A673 (cell line): ENCODE measurements at regions not wholly inside any gene's neighbourhood (a gene's known extent, or its start where the extent isn't known, plus 50 kb on each side); places are given as distances from the start of the nearest gene placed in this dataset.

ENCODE experiments used
- BruUV-seq: library from RNA; stranded (reverse); fragments of 400-500 nt; replicated peaks from 2 replicates; lab custom pipeline; 2021; lab: Mats Ljungman, UMichigan
- CTCF ChIA-PET: fragments of 300-600 bp; sonication (Branson Sonifier 250); formaldehyde crosslinking; loops from one replicate; lab custom pipeline; 2022; ENCODE audit warnings: antibody characterized with exemption; lab: Charles Lee
- POLR2A ChIA-PET: fragments of 300-600 bp; sonication (Branson Sonifier 250); formaldehyde crosslinking; loops from one replicate; lab custom pipeline; 2022; ENCODE audit warnings: antibody characterized with exemption; ENCODE audit not compliant: low non-redundant PET; lab: Charles Lee
- DNase-seq: peaks from one replicate; pipeline ENCODE4 v3.0.0-alpha.2; 2015; ENCODE audit warnings: low spot score
- H3K27ac ChIP-seq: fragments of 200-600 bp; sonication (generic); 2 replicates; pipeline ENCODE4 v1.5.1; 2016; ENCODE audit warnings: mixed run types, low read depth, mild to moderate bottlenecking, mixed read lengths, antibody characterized with exemption, low read length; ENCODE audit not compliant: poor library complexity, severe bottlenecking
- H3K27me3 ChIP-seq: fragments of 200-600 bp; sonication (generic); replicated peaks from 2 replicates; pipeline ENCODE4 v1.6.1; 2017; ENCODE audit warnings: mixed run types, low read depth, mild to moderate bottlenecking, mixed read lengths, antibody characterized with exemption, low read length; ENCODE audit not compliant: insufficient read depth, poor library complexity
- H3K36me3 ChIP-seq: fragments of 200-600 bp; sonication (generic); 2 replicates; pipeline ENCODE4 v1.6.1; 2016; ENCODE audit warnings: mixed run types, mild to moderate bottlenecking, mixed read lengths, antibody characterized with exemption, low read length; ENCODE audit not compliant: insufficient read depth, poor library complexity, severe bottlenecking
- H3K4me1 ChIP-seq: fragments of 200-600 bp; sonication (generic); 2 replicates; pipeline ENCODE4 v1.6.1; 2017; ENCODE audit warnings: mixed run types, mild to moderate bottlenecking, mixed read lengths, antibody characterized with exemption, low read length; ENCODE audit not compliant: insufficient read depth, poor library complexity, severe bottlenecking
- H3K4me3 ChIP-seq: fragments of 200-600 bp; sonication (generic); 2 replicates; pipeline ENCODE4 v1.5.1; 2016; ENCODE audit warnings: low read depth, mixed run types, mild to moderate bottlenecking, mixed read lengths, low read length; ENCODE audit not compliant: poor library complexity, severe bottlenecking
- H3K9me3 ChIP-seq: fragments of 200-600 bp; sonication (generic); 2 replicates; pipeline ENCODE4 v1.6.1; 2016; ENCODE audit warnings: mixed run types, low read depth, mild to moderate bottlenecking, mixed read lengths, antibody characterized with exemption, low read length; ENCODE audit not compliant: poor library complexity, severe bottlenecking
- EZH2 ChIP-seq: fragments of 200-600 bp; sonication (generic); IDR thresholded peaks from 2 replicates; pipeline ENCODE4 v1.6.1; 2017; ENCODE audit warnings: borderline replicate concordance, low read depth, mild to moderate bottlenecking, mixed read lengths, antibody characterized with exemption, low read length; ENCODE audit not compliant: poor library complexity, severe bottlenecking
- intact Hi-C: fragments of 100-400 bp; cut with micrococcal nuclease; formaldehyde crosslinking; loops from one replicate; pipeline ENCODE4 v1.10.0; 2022; ENCODE audit not compliant: unreplicated experiment
- TF ChIP-seq, protein P1 (sequence below): fragments of 300-800, 200-600 bp; sonication (generic); conservative IDR thresholded peaks from 2 replicates; pipeline ENCODE4 v1.5.1; 2017; ENCODE audit warnings: low read depth, mild to moderate bottlenecking, antibody characterized with exemption, low read length, moderate library complexity, mixed read lengths

DNA sequence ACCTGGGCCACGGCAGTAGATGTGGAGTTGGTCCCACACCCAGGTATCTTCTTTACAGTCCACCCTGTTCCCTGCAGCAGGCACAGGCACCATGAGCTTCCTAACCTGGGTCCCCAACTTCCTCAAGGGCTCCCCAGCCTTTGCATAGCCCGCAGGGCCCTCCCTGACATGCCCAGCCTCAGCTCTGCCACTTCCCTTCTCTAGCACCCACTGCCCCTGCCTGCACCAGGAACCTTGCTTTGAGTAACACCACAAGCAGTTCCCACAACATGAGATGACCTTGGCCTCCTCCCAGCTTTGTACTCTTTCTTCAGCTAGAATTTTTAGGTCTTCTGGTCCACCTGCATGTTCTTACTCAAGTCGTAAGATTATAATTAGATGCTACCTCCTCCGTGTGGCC lies 92.2 kb upstream of the ZPBP start:
- no peaks in the 10 kb centered on the region for H3K4me1 ChIP-seq
- DNase-seq: no peak
- no peaks in the 10 kb centered on the region for H3K36me3 ChIP-seq
- peaks cover 7% of the 10 kb centered on the region for H3K27me3 ChIP-seq
- BruUV-seq: no TSS peak
- ChIA-PET CTCF (no interaction called here), POLR2A (no interaction called here)
- intact Hi-C loops: no loop called here
- no peaks in the 10 kb centered on the region for H3K9me3 ChIP-seq
- H3K27ac ChIP-seq: no peak overlapping the region
- TF ChIP-seq, protein P1, sequence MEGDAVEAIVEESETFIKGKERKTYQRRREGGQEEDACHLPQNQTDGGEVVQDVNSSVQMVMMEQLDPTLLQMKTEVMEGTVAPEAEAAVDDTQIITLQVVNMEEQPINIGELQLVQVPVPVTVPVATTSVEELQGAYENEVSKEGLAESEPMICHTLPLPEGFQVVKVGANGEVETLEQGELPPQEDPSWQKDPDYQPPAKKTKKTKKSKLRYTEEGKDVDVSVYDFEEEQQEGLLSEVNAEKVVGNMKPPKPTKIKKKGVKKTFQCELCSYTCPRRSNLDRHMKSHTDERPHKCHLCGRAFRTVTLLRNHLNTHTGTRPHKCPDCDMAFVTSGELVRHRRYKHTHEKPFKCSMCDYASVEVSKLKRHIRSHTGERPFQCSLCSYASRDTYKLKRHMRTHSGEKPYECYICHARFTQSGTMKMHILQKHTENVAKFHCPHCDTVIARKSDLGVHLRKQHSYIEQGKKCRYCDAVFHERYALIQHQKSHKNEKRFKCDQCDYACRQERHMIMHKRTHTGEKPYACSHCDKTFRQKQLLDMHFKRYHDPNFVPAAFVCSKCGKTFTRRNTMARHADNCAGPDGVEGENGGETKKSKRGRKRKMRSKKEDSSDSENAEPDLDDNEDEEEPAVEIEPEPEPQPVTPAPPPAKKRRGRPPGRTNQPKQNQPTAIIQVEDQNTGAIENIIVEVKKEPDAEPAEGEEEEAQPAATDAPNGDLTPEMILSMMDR: no peak
- TF ChIP-seq EZH2: no peak
- H3K4me3 ChIP-seq: no peak overlapping the region

DNA sequence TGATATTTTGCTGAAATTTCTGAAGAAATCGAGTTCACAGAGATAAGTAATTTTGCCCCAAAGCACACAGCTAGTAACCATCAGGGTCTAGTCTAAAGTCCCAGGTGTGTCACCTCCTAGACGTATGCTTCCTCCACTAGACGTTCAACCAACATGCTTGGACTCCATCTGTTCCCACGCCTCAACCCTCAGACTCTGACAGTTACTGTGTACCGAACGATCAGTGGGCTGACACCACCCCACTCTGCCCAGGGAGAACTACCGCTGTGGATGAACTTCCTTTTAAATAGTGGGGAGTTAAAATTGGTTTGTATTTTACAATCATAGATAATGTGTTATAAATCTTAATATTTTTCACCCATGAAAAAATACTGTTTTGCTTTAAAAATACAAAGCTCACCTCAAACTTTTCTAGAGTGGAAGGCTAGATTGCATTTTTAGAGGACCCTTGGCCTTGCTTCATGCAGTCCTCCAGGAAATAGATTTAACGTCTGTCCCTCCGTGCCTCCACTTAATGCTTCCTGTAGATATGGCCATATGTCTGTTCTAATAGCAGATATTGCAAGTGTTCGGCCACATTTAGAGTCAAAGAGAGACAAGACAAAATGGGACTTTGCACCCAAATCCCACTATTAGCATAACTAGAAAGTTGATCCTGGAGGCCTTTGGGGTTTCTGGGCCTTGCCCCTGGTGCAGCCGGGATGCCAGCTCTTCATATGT lies 91.4 kb upstream of the ZPBP start:
- Histone ChIP-seq H3K4me1 (no peaks in the 10 kb centered on the region), H3K27me3 (peaks cover 7% of the 10 kb centered on the region), H3K4me3 (no peak overlapping the region), H3K27ac (no peak overlapping the region), H3K36me3 (no peaks in the 10 kb centered on the region), H3K9me3 (no peaks in the 10 kb centered on the region)
- ChIA-PET POLR2A (no interaction called here), CTCF (no interaction called here)
- intact Hi-C loops: no loop called here
- DNase-seq: no peak
- no TSS peak for BruUV-seq
- TF ChIP-seq, protein P1: no peak
- TF ChIP-seq EZH2: no peak

DNA sequence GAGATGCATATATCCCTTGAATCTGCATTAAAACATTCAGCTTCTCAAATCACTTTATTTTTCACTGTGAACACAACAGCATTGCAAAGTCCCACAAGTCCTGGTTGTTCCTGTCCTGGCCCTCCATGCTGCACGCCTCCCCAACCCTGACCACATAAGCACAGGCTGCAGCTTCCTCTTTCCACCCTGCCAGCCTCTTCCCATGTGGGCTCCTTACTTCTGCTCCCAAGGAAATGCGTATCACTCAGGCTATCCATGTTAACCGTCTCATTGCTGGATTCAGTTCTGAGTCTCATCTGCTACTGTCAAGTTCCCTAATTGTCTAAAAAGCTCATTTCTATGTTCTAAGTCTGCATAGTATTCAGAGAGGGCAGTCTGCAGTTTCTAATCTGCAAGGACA lies 89.7 kb upstream of the ZPBP start:
- POLR2A ChIA-PET: no interaction called here
- TF ChIP-seq, protein P1: no peak
- TF ChIP-seq EZH2: no peak
- Histone ChIP-seq H3K27me3 (peaks cover 9% of the 10 kb centered on the region), H3K9me3 (no peaks in the 10 kb centered on the region), H3K4me1 (no peaks in the 10 kb centered on the region), H3K36me3 (no peaks in the 10 kb centered on the region), H3K4me3 (no peak overlapping the region), H3K27ac (no peak overlapping the region)
- intact Hi-C loops: no loop called here
- BruUV-seq: no TSS peak
- CTCF ChIA-PET: interaction anchor here (0.7 kb wide), 1 partner anchor 45 kb away, joined by 5 read pairs; no protein-coding TSS in a partner anchor
- no peak for DNase-seq
